ENCODE measurements at regions not wholly inside any gene's neighbourhood (a gene's known extent, or its start where the extent isn't known, plus 50 kb on each side); places are given as distances from the start of the nearest gene placed in this dataset.

GRCh38 chr7:65798111-65799075 is 74.5 kb upstream of the VKORC1L1 start (continued):
- TF ChIP-seq CBX8 (IDR thresholded peaks at IDR 0.05; ENCODE audit: borderline replicate concordance, low read depth, low read length), result no peak
- TF ChIP-seq CHD7 (IDR thresholded peaks at IDR 0.05; ENCODE audit: insufficient replicate concordance, low read length), result no peak
- TF ChIP-seq POLR2A (IDR thresholded peaks at IDR 0.05; ENCODE audit: control extremely low read depth in 1 of 2, low read depth in 2 of 2, low read length in 2 of 2), result no peak
- no peak for TF ChIP-seq ASH2L (IDR thresholded peaks at IDR 0.05; ENCODE audit: low read length)
- no peak for TF ChIP-seq SIN3A (conservative IDR thresholded peaks at IDR 0.05 in 1 of 2, IDR thresholded peaks at IDR 0.05 in 1 of 2; ENCODE audit: low read depth in 1 of 2, low read length in 2 of 2)
- TF ChIP-seq HDAC6 (IDR thresholded peaks at IDR 0.05; ENCODE audit: low read depth, low read length), result no peak
- TF ChIP-seq USF2 (IDR thresholded peaks at IDR 0.05; ENCODE audit: low read length), result no peak
- TF ChIP-seq SIRT6 (IDR thresholded peaks at IDR 0.05; ENCODE audit: low read length), result no peak
- no peak for TF ChIP-seq RFX5 (IDR thresholded peaks at IDR 0.05; ENCODE audit: borderline replicate concordance, low read depth, low read length)

Measured in H1 (cell line).